Tibial artery (tissue), 4 donors: ENCODE measurements at regions not wholly inside any gene's neighbourhood (a gene's known extent, or its start where the extent isn't known, plus 50 kb on each side); places are given as distances from the start of the nearest gene placed in this dataset.

Experiments
- DNase-seq, 2 donors: peaks; one replicate each; pipeline ENCODE4 v3.0.0-alpha.2; 2019
- H3K27ac ChIP-seq, 2 donors: fragments of 200-600 bp; sonication (generic) in 1 of 2; 1 replicate in 1 of 2; 2 replicates in 1 of 2; pipeline ENCODE4 v1.5.1; 2018 to 2019; ENCODE audit warnings: mild to moderate bottlenecking in 1 of 2
- H3K27me3 ChIP-seq, 2 donors: fragments of 200-600 bp; sonication (generic) in 1 of 2; one replicate each; pipeline versions ENCODE4 v1.5.1 to v1.6.0; 2016 to 2019
- H3K36me3 ChIP-seq, 3 donors: fragments of 200-600 bp; sonication (generic) in 2 of 3; one replicate each; pipeline ENCODE4 v1.5.1; 2016 to 2019; ENCODE audit warnings: mild to moderate bottlenecking in 2 of 3
- H3K4me1 ChIP-seq, 4 donors: fragments of 200-600 bp; sonication (generic) in 2 of 4; 1 replicate in 3 of 4; 2 replicates in 1 of 4; pipeline ENCODE4 v1.5.1; 2016 to 2019
- H3K4me3 ChIP-seq, 2 donors: fragments of 200-600 bp; sonication (generic) in 1 of 2; 1 replicate in 1 of 2; 2 replicates in 1 of 2; pipeline ENCODE4 v1.5.1; 2018 to 2019; ENCODE audit warnings: mild to moderate bottlenecking in 2 of 2
- H3K9me3 ChIP-seq, 3 donors: fragments of 200-600 bp; sonication (generic) in 1 of 3; one replicate each; pipeline ENCODE4 v1.5.1; 2016 to 2019
- CTCF ChIP-seq, 2 experiments: fragments of 200-600 bp in 1 of 2; fragments of 450-650 bp in 1 of 2; IDR thresholded peaks; one replicate each; pipeline ENCODE4 v1.5.1; 2017 to 2019; ENCODE audit warnings: antibody characterized with exemption in 2 of 2, mild to moderate bottlenecking in 1 of 2, moderate library complexity in 1 of 2
- intact Hi-C: fragments of 100-400 bp; cut with DNase I; formaldehyde crosslinking; loops from one replicate; pipeline ENCODE4 v1.15.0; 2023; ENCODE audit warnings: low total_unique reads

GRCh38 chr6:170035901-170036304 lies 255.0 kb downstream of the DLL1 start:
- Histone ChIP-seq H3K27me3 (peaks cover 0 to 4% of the 10 kb centered on the region in 2 donors), H3K4me3 (no peak overlapping the region), H3K36me3 (no peaks in the 10 kb centered on the region), H3K27ac (no peak overlapping the region), H3K4me1 (no peaks in the 10 kb centered on the region), H3K9me3 (peaks cover 0 to 6% (median 0%) of the 10 kb centered on the region in 3 donors)
- intact Hi-C loops = no loop called here
- no peak for TF ChIP-seq CTCF (IDR thresholded peaks at IDR 0.05)
- DNase-seq = no peak

GRCh38 chr6:170035044-170035443 lies 255.8 kb downstream of the DLL1 start:
- peaks cover 0 to 5% of the 10 kb centered on the region in 2 donors for H3K27me3 ChIP-seq
- H3K4me1 ChIP-seq = no peaks in the 10 kb centered on the region
- no peak overlapping the region for H3K27ac ChIP-seq
- no peaks in the 10 kb centered on the region for H3K36me3 ChIP-seq
- no peak overlapping the region for H3K4me3 ChIP-seq
- intact Hi-C loops = no loop called here
- DNase-seq = peak in 1 of 2 donors; percentile 1
- H3K9me3 ChIP-seq = peaks cover 0 to 6% (median 0%) of the 10 kb centered on the region in 3 donors
- no peak for TF ChIP-seq CTCF (IDR thresholded peaks at IDR 0.05)

- DNase-seq = peak; percentile 2 to 46
Observed at GRCh38 chr6:170034294-170034693, 256.6 kb downstream of the DLL1 start.

GRCh38 chr6:170033666-170034065 lies 257.2 kb downstream of the DLL1 start:
- DNase-seq = no peak
- Histone ChIP-seq H3K36me3 (no peaks in the 10 kb centered on the region), H3K4me3 (no peak overlapping the region), H3K9me3 (peaks cover 0 to 6% (median 0%) of the 10 kb centered on the region in 3 donors), H3K27ac (no peak overlapping the region), H3K4me1 (no peaks in the 10 kb centered on the region), H3K27me3 (peaks cover 0 to 5% of the 10 kb centered on the region in 2 donors)
- TF ChIP-seq CTCF (IDR thresholded peaks at IDR 0.05) = no peak
- intact Hi-C loops = no loop called here

More at GRCh38 chr6:170034294-170034693, 256.6 kb downstream of the DLL1 start:
- no peak overlapping the region for H3K27ac ChIP-seq
- no peak overlapping the region for H3K4me3 ChIP-seq
- peaks cover 0 to 5% of the 10 kb centered on the region in 2 donors for H3K27me3 ChIP-seq
- H3K9me3 ChIP-seq = peaks cover 0 to 6% (median 0%) of the 10 kb centered on the region in 3 donors
- TF ChIP-seq CTCF (IDR thresholded peaks at IDR 0.05) = no peak
- intact Hi-C loops = no loop called here
- H3K4me1 ChIP-seq = no peaks in the 10 kb centered on the region
- H3K36me3 ChIP-seq = no peaks in the 10 kb centered on the region

GRCh38 chr6:170032706-170033309 lies 258.1 kb downstream of the DLL1 start:
- Histone ChIP-seq H3K4me3 (no peak overlapping the region), H3K9me3 (peaks cover 0 to 6% (median 0%) of the 10 kb centered on the region in 3 donors), H3K27me3 (peaks cover 0 to 5% of the 10 kb centered on the region in 2 donors), H3K27ac (no peak overlapping the region), H3K4me1 (no peaks in the 10 kb centered on the region), H3K36me3 (no peaks in the 10 kb centered on the region)
- peak; percentile 5 to 29 for DNase-seq
- intact Hi-C loops = no loop called here
- no peak for TF ChIP-seq CTCF (IDR thresholded peaks at IDR 0.05)
